KMS-11 (cell line): ENCODE measurements at regions not wholly inside any gene's neighbourhood (a gene's known extent, or its start where the extent isn't known, plus 50 kb on each side); places are given as distances from the start of the nearest gene placed in this dataset.

Source experiments
- H2AFZ ChIP-seq: fragments of 200-600 bp; sonication (generic); 2 replicates; pipeline ENCODE4 v1.6.1; 2016; ENCODE audit warnings: antibody characterized with exemption, mixed run types, low read depth
- H3K27ac ChIP-seq: fragments of 200-600 bp; sonication (generic); 2 replicates; pipeline ENCODE4 v1.6.1; 2016; ENCODE audit warnings: mild to moderate bottlenecking, mixed run types
- H3K27me3 ChIP-seq: fragments of 200-600 bp; sonication (generic); 2 replicates; pipeline ENCODE4 v1.6.1; 2017; ENCODE audit warnings: mild to moderate bottlenecking, low read depth, mixed run types, moderate library complexity; ENCODE audit not compliant: insufficient read depth
- H3K36me3 ChIP-seq: fragments of 200-600 bp; sonication (generic); 2 replicates; pipeline ENCODE4 v1.6.1; 2017; ENCODE audit warnings: mild to moderate bottlenecking, mixed run types; ENCODE audit not compliant: insufficient read depth
- H3K4me1 ChIP-seq: fragments of 200-600 bp; sonication (generic); 2 replicates; pipeline ENCODE4 v1.6.1; 2016; ENCODE audit warnings: mild to moderate bottlenecking, low read depth, mixed run types; ENCODE audit not compliant: poor library complexity, severe bottlenecking
- H3K4me2 ChIP-seq: fragments of 200-600 bp; sonication (generic); 2 replicates; pipeline ENCODE4 v1.7.0; 2016; ENCODE audit warnings: mild to moderate bottlenecking, mixed run types
- H3K4me3 ChIP-seq: fragments of 200-600 bp; sonication (generic); IDR thresholded peaks from 2 replicates; pipeline ENCODE4 v1.6.1; 2017; ENCODE audit warnings: low read depth, low read length, mixed read lengths; ENCODE audit not compliant: insufficient read depth
- H3K79me2 ChIP-seq: fragments of 200-600 bp; sonication (generic); 2 replicates; pipeline ENCODE4 v1.6.1; 2016; ENCODE audit warnings: low read depth, mixed run types; ENCODE audit not compliant: insufficient read depth
- H3K9ac ChIP-seq: fragments of 200-600 bp; sonication (generic); 2 replicates; pipeline ENCODE4 v1.6.1; 2016; ENCODE audit warnings: mild to moderate bottlenecking, mixed run types
- H4K20me1 ChIP-seq: fragments of 200-600 bp; sonication (generic); 2 replicates; pipeline ENCODE4 v1.6.1; 2016; ENCODE audit warnings: mild to moderate bottlenecking, mixed run types; ENCODE audit not compliant: insufficient read depth
- CTCF ChIP-seq: fragments of 200-600 bp; sonication (generic); conservative IDR thresholded peaks from 2 replicates; pipeline ENCODE4 v1.6.1; 2017; ENCODE audit warnings: low read depth, mild to moderate bottlenecking, antibody characterized with exemption, low read length, moderate library complexity, mixed read lengths

GRCh38 chr12:128150961-128151360, 116.0 kb upstream of the TMEM132C start:
- H3K4me3 ChIP-seq: no peak overlapping the region
- no peaks in the 10 kb centered on the region for H3K27me3 ChIP-seq
- H2AFZ ChIP-seq: no peak overlapping the region
- no peak overlapping the region for H3K9ac ChIP-seq
- H3K27ac ChIP-seq: no peak overlapping the region
- H3K79me2 ChIP-seq: no peaks in the 10 kb centered on the region
- TF ChIP-seq CTCF: no peak
- H3K4me2 ChIP-seq: no peak overlapping the region
- no peaks in the 10 kb centered on the region for H3K36me3 ChIP-seq
- no peaks in the 10 kb centered on the region for H3K4me1 ChIP-seq
- H4K20me1 ChIP-seq: no peaks in the 10 kb centered on the region

GRCh38 chr12:128155571-128155970, 111.4 kb upstream of the TMEM132C start:
- Histone ChIP-seq H3K4me3 (no peak overlapping the region), H3K36me3 (no peaks in the 10 kb centered on the region), H3K27me3 (no peaks in the 10 kb centered on the region), H3K27ac (no peak overlapping the region), H3K4me2 (no peak overlapping the region), H3K9ac (no peak overlapping the region), H3K79me2 (no peaks in the 10 kb centered on the region), H2AFZ (no peak overlapping the region), H3K4me1 (no peaks in the 10 kb centered on the region), H4K20me1 (no peaks in the 10 kb centered on the region)
- TF ChIP-seq CTCF: no peak

- Histone ChIP-seq H2AFZ (no peak overlapping the region), H3K4me2 (no peak overlapping the region)
- TF ChIP-seq CTCF: no peak
Measured at GRCh38 chr12:128163086-128163485, 103.9 kb upstream of the TMEM132C start.

GRCh38 chr12:128164533-128164932, 102.4 kb upstream of the TMEM132C start:
- H3K4me2 ChIP-seq: no peak overlapping the region
- H3K36me3 ChIP-seq: no peaks in the 10 kb centered on the region
- H3K9ac ChIP-seq: no peak overlapping the region
- H3K79me2 ChIP-seq: no peaks in the 10 kb centered on the region
- H3K27ac ChIP-seq: no peak overlapping the region
- no peaks in the 10 kb centered on the region for H4K20me1 ChIP-seq
- H2AFZ ChIP-seq: no peak overlapping the region
- no peaks in the 10 kb centered on the region for H3K4me1 ChIP-seq
- no peaks in the 10 kb centered on the region for H3K27me3 ChIP-seq
- TF ChIP-seq CTCF: no peak
- no peak overlapping the region for H3K4me3 ChIP-seq

More at GRCh38 chr12:128163086-128163485, 103.9 kb upstream of the TMEM132C start:
- no peak overlapping the region for H3K27ac ChIP-seq
- H4K20me1 ChIP-seq: no peaks in the 10 kb centered on the region
- no peaks in the 10 kb centered on the region for H3K36me3 ChIP-seq
- no peaks in the 10 kb centered on the region for H3K27me3 ChIP-seq
- H3K9ac ChIP-seq: no peak overlapping the region
- no peak overlapping the region for H3K4me3 ChIP-seq
- no peaks in the 10 kb centered on the region for H3K79me2 ChIP-seq
- H3K4me1 ChIP-seq: no peaks in the 10 kb centered on the region
